Gastroesophageal sphincter (tissue), 4 donors: ENCODE measurements at regions not wholly inside any gene's neighbourhood (a gene's known extent, or its start where the extent isn't known, plus 50 kb on each side); places are given as distances from the start of the nearest gene placed in this dataset.

Experiments used
- ATAC-seq: fragments of 150-250 bp; one replicate; pipeline ENCODE4 v1.9.1; 2016; ENCODE audit warnings: mild to moderate bottlenecking, moderate library complexity
- H3K27ac ChIP-seq, 4 donors: fragments of 200-600 bp; sonication (generic) in 3 of 4; 1 replicate in 3 of 4; 2 replicates in 1 of 4; pipeline ENCODE4 v1.5.1; 2016 to 2019
- H3K27me3 ChIP-seq: fragments of 200-600 bp; sonication (generic); one replicate; pipeline ENCODE4 v1.5.1; 2019
- H3K36me3 ChIP-seq, 2 donors: fragments of 200-600 bp; sonication (generic); one replicate each; pipeline ENCODE4 v1.5.1; 2019; ENCODE audit warnings: control low read depth in 1 of 2
- H3K4me1 ChIP-seq, 3 donors: fragments of 200-600 bp; sonication (generic); 1 replicate in 2 of 3; 2 replicates in 1 of 3; pipeline ENCODE4 v1.5.1; 2016 to 2019; ENCODE audit warnings: control low read depth in 2 of 3
- H3K4me3 ChIP-seq, 2 donors: fragments of 200-600 bp; sonication (generic); one replicate each; pipeline ENCODE4 v1.5.1; 2019; ENCODE audit warnings: mild to moderate bottlenecking in 1 of 2, moderate library complexity in 1 of 2
- H3K9me3 ChIP-seq, 3 donors: fragments of 200-600 bp; sonication (generic); one replicate each; pipeline ENCODE4 v1.5.1; 2017 to 2019; ENCODE audit warnings: control low read depth in 2 of 3
- CTCF ChIP-seq, 4 experiments: fragments of 200-600 bp in 2 of 4; fragments of 450-650 bp in 2 of 4; sonication (generic) in 1 of 4; IDR thresholded peaks; one replicate each; pipeline ENCODE4 v1.5.1; 2017 to 2019; ENCODE audit warnings: antibody characterized with exemption in 4 of 4, mild to moderate bottlenecking in 2 of 4, moderate library complexity in 2 of 4
- EP300 ChIP-seq: sonication (generic); formaldehyde crosslinking; IDR thresholded peaks from one replicate; pipeline ENCODE4 v1.6.1; 2017; ENCODE audit warnings: antibody characterized with exemption, mild to moderate bottlenecking
- POLR2A ChIP-seq, 2 donors: fragments of 450-650 bp; IDR thresholded peaks; one replicate each; pipeline ENCODE4 v1.6.1; 2017; ENCODE audit warnings: antibody characterized with exemption in 2 of 2, mild to moderate bottlenecking in 2 of 2, moderate library complexity in 1 of 2
- POLR2AphosphoS5 ChIP-seq: sonication (generic); formaldehyde crosslinking; IDR thresholded peaks from one replicate; pipeline ENCODE4 v1.6.1; 2017; ENCODE audit warnings: antibody characterized with exemption
- WGBS, 2 donors: methylation state at CpG; one replicate each; pipeline ENCODE4 v1.1.5; 2018; ENCODE audit warnings: low coverage in 1 of 2; 5-methylcytosine and 5-hydroxymethylcytosine counted together

DNA sequence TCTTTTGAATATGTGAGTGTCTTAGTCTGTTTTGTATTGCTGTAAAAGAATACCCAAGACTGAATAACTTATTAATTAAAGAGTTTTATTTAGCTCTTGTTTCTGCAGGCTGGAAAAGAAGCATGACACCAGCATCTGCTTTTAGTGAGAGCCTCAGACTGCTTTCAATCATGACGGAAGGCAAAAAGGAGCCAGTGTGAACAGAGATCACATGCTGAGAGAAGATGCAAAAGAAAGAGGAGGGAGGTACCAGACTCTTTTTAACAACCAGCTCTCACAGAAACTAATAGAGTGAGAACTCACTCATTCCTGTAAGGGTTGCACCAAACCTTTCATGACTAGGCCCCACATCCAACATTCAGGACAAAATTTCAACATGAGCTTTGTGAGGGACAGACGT is 101.6 kb upstream of the HNMT start:
- no peak for TF ChIP-seq CTCF (IDR thresholded peaks at IDR 0.05)
- no peak for TF ChIP-seq POLR2A (IDR thresholded peaks at IDR 0.05)
- TF ChIP-seq POLR2AphosphoS5: no peak
- TF ChIP-seq EP300: no peak
- ATAC-seq: no peak

DNA sequence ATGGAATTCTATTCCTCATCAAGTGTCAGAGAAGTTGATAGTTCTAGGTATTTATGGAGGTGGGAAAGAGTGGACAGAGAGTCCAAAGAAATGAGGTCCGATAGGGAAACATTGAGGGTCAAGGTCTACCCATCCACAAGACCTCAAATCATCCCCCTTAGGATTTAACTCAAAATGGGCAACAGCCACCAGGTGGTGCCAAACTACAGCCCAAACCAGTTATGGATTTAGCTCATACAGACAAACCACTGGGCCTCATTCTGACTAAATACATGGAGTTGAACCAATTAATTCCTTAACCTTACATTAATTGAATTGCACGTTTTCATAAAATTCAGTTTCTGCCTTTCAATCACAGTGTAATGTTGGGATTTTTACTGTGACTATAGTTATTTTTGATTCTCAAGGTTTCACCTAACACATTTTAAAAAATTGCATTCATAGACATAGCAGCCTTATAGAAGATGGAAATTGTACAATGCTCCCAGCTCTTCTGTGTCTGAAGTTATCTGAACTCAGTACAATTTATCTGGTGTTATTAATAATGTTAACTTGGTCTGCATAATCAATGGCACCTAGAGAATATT is 98.2 kb upstream of the HNMT start:
- Histone ChIP-seq H3K27me3 (no peaks in the 10 kb centered on the region), H3K4me3 (no peak overlapping the region), H3K27ac (no peak overlapping the region), H3K36me3 (no peaks in the 10 kb centered on the region), H3K4me1 (no peaks in the 10 kb centered on the region), H3K9me3 (no peaks in the 10 kb centered on the region)
- ATAC-seq: no peak
- no peak for TF ChIP-seq EP300
- TF ChIP-seq CTCF (IDR thresholded peaks at IDR 0.05): peak in 2 of 4 experiments; percentile 16 to 38
- 27 to 30% methylated on average over 2 of the region's 2 CpGs for WGBS, 2 donors

More for the DNA sequence above, 101.6 kb upstream of the HNMT start:
- H3K4me3 ChIP-seq: no peak overlapping the region
- H3K36me3 ChIP-seq: no peaks in the 10 kb centered on the region
- H3K9me3 ChIP-seq: no peaks in the 10 kb centered on the region
- H3K4me1 ChIP-seq: no peaks in the 10 kb centered on the region
- WGBS, 2 donors: 80 to 83% methylated on average over 2 of the region's 2 CpGs
- no peaks in the 10 kb centered on the region for H3K27me3 ChIP-seq
- no peak overlapping the region for H3K27ac ChIP-seq

GRCh38 chr2:137870682-137871081 is 93.6 kb upstream of the HNMT start:
- no peak overlapping the region for H3K27ac ChIP-seq
- no peaks in the 10 kb centered on the region for H3K4me1 ChIP-seq
- WGBS, 2 donors: 0 to 42% methylated on average over 1 of the region's 1 CpG
- H3K9me3 ChIP-seq: no peaks in the 10 kb centered on the region
- TF ChIP-seq POLR2AphosphoS5 (no peak), CTCF (IDR thresholded peaks at IDR 0.05) (no peak), EP300 (no peak), POLR2A (IDR thresholded peaks at IDR 0.05) (no peak)
- no peaks in the 10 kb centered on the region for H3K36me3 ChIP-seq
- no peaks in the 10 kb centered on the region for H3K27me3 ChIP-seq
- no peak overlapping the region for H3K4me3 ChIP-seq
- ATAC-seq: no peak

GRCh38 chr2:137872577-137872976 is 91.7 kb upstream of the HNMT start:
- Histone ChIP-seq H3K27ac (no peak overlapping the region), H3K4me3 (no peak overlapping the region), H3K9me3 (no peaks in the 10 kb centered on the region), H3K27me3 (no peaks in the 10 kb centered on the region), H3K4me1 (no peaks in the 10 kb centered on the region), H3K36me3 (no peaks in the 10 kb centered on the region)
- ATAC-seq: no peak
- WGBS, 2 donors: 95 to 97% methylated on average over 2 to 4 of the region's 4 CpGs
- TF ChIP-seq EP300 (no peak), POLR2A (IDR thresholded peaks at IDR 0.05) (no peak), CTCF (IDR thresholded peaks at IDR 0.05) (no peak), POLR2AphosphoS5 (no peak)

GRCh38 chr2:137873536-137874244 is 90.6 kb upstream of the HNMT start:
- no peaks in the 10 kb centered on the region for H3K4me1 ChIP-seq
- H3K27me3 ChIP-seq: no peaks in the 10 kb centered on the region
- TF ChIP-seq CTCF (IDR thresholded peaks at IDR 0.05): no peak
- TF ChIP-seq EP300: no peak
- H3K4me3 ChIP-seq: no peak overlapping the region
- H3K9me3 ChIP-seq: no peaks in the 10 kb centered on the region
- no peak overlapping the region for H3K27ac ChIP-seq
- no peaks in the 10 kb centered on the region for H3K36me3 ChIP-seq
- 17 to 31% methylated on average over 4 to 5 of the region's 5 CpGs for WGBS, 2 donors
- ATAC-seq: no peak
